ENCODE measurements at regions not wholly inside any gene's neighbourhood (a gene's known extent, or its start where the extent isn't known, plus 50 kb on each side); places are given as distances from the start of the nearest gene placed in this dataset.

DNA sequence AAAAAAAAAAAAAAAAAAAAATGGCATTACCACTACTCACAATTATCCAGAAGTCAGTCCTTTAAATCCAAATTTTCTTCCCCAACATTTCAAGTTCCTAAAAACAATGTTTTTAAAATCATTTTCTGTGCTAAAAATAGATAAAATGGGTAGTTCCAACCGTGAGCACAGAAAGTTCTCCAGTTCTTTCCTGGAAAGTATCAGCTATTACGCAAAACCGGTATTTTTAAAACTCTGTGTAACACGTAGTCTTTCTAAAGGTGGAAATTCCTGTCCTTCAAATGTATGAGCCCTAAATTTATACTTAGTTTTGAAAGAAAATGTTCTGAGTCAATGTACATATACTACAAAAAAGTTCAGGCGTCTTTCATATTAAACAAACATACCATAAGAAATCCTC is 83.5 kb upstream of the SCAF8 start:
- Histone ChIP-seq H3K36me3 (ENCODE audit: low read depth) (no peaks in the 10 kb centered on the region), H4K20me1 (ENCODE audit: insufficient read depth) (no peaks in the 10 kb centered on the region), H3K9me2 (ENCODE audit: insufficient read depth) (no peaks in the 10 kb centered on the region), H2AFZ (no peak overlapping the region), H3K9me3 (ENCODE audit: insufficient read depth, low read depth) (no peaks in the 10 kb centered on the region), H3K79me2 (ENCODE audit: low read depth) (no peaks in the 10 kb centered on the region), H3K4me3 (no peak overlapping the region), H3K4me1 (replicated peaks; ENCODE audit: insufficient read depth) (no peaks in the 10 kb centered on the region), H3K27me3 (ENCODE audit: insufficient read depth, low read depth) (no peaks in the 10 kb centered on the region), H3F3A (ENCODE audit: insufficient read depth, low read depth) (no peaks in the 10 kb centered on the region), H3K4me2 (no peak overlapping the region), H3K27ac (no peak overlapping the region)
- ChIA-PET CTCF (no interaction called here), POLR2A (ENCODE audit: unreplicated experiment) (no interaction called here)
- DNase-seq = no peak
- no TSS peak for BruUV-seq (replicated peaks)
- TF ChIP-seq, protein P1, sequence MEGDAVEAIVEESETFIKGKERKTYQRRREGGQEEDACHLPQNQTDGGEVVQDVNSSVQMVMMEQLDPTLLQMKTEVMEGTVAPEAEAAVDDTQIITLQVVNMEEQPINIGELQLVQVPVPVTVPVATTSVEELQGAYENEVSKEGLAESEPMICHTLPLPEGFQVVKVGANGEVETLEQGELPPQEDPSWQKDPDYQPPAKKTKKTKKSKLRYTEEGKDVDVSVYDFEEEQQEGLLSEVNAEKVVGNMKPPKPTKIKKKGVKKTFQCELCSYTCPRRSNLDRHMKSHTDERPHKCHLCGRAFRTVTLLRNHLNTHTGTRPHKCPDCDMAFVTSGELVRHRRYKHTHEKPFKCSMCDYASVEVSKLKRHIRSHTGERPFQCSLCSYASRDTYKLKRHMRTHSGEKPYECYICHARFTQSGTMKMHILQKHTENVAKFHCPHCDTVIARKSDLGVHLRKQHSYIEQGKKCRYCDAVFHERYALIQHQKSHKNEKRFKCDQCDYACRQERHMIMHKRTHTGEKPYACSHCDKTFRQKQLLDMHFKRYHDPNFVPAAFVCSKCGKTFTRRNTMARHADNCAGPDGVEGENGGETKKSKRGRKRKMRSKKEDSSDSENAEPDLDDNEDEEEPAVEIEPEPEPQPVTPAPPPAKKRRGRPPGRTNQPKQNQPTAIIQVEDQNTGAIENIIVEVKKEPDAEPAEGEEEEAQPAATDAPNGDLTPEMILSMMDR (conservative IDR thresholded peaks at IDR 0.05) = no peak
- intact Hi-C loops (cut with micrococcal nuclease; ENCODE audit: unreplicated experiment) = no loop called here

DNA sequence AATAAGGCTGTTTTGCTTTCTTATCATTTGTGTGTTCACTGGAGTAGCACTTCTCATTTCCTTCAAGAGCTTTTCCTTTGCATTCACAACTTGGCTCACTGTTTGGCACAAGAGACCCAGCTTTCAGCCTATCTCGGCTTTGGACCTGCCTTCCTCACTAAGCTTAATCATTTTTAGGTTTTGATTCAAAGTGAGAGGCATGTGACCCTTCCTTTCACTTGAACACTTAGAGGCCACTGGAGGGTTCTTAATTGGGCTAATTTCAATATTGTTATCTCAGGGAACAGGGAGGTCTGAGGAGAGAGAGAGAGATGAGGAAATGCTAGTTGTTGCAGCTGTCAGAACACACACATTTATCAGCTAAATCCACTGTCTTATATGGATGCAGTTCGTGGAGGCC is 82.9 kb upstream of the SCAF8 start:
- no peaks in the 10 kb centered on the region for H3K36me3 ChIP-seq (ENCODE audit: low read depth)
- no peaks in the 10 kb centered on the region for H3K79me2 ChIP-seq (ENCODE audit: low read depth)
- no peaks in the 10 kb centered on the region for H3F3A ChIP-seq (ENCODE audit: insufficient read depth, low read depth)
- DNase-seq = no peak
- no peaks in the 10 kb centered on the region for H3K27me3 ChIP-seq (ENCODE audit: insufficient read depth, low read depth)
- H4K20me1 ChIP-seq (ENCODE audit: insufficient read depth) = no peaks in the 10 kb centered on the region
- no peak overlapping the region for H2AFZ ChIP-seq
- H3K9me3 ChIP-seq (ENCODE audit: insufficient read depth, low read depth) = no peaks in the 10 kb centered on the region
- H3K4me2 ChIP-seq = no peak overlapping the region
- POLR2A ChIA-PET (ENCODE audit: unreplicated experiment) = no interaction called here
- H3K27ac ChIP-seq = no peak overlapping the region
- TF ChIP-seq, protein P1 (conservative IDR thresholded peaks at IDR 0.05) = no peak
- no peak for TF ChIP-seq EZH2 (IDR thresholded peaks at IDR 0.05; ENCODE audit: low read depth)
- H3K4me3 ChIP-seq = no peak overlapping the region
- CTCF ChIA-PET = no interaction called here
- H3K9me2 ChIP-seq (ENCODE audit: insufficient read depth) = no peaks in the 10 kb centered on the region
- no peaks in the 10 kb centered on the region for H3K4me1 ChIP-seq (replicated peaks; ENCODE audit: insufficient read depth)
- BruUV-seq (replicated peaks) = no TSS peak
- intact Hi-C loops (cut with micrococcal nuclease; ENCODE audit: unreplicated experiment) = no loop called here

DNA sequence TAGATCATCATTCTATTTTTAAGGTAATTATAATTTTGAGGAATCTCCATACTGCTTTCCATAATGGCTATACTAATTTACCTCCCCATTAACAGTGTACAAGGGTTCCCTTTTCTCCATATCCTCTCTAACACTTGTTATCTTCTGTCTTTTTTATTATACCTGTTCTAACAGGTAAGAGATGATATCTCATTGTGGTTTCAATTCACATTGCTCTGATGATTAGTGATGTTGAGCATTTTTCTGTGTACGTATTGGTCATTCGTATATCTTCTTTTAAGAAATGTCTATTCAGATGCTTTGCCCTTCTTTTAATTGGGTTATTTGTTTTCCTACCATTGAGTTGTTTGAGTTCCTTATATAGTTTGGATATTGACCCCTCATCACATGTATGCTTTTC is 81.6 kb upstream of the SCAF8 start:
- intact Hi-C loops (cut with micrococcal nuclease; ENCODE audit: unreplicated experiment) = no loop called here
- DNase-seq = no peak
- Histone ChIP-seq H3K9me3 (ENCODE audit: insufficient read depth, low read depth) (no peaks in the 10 kb centered on the region), H3K4me3 (no peak overlapping the region), H3K36me3 (ENCODE audit: low read depth) (no peaks in the 10 kb centered on the region), H4K20me1 (ENCODE audit: insufficient read depth) (no peaks in the 10 kb centered on the region), H3K4me1 (replicated peaks; ENCODE audit: insufficient read depth) (no peaks in the 10 kb centered on the region), H3K27me3 (ENCODE audit: insufficient read depth, low read depth) (no peaks in the 10 kb centered on the region), H3K4me2 (no peak overlapping the region), H3K27ac (no peak overlapping the region), H3K79me2 (ENCODE audit: low read depth) (no peaks in the 10 kb centered on the region), H2AFZ (no peak overlapping the region), H3K9me2 (ENCODE audit: insufficient read depth) (no peaks in the 10 kb centered on the region), H3F3A (ENCODE audit: insufficient read depth, low read depth) (no peaks in the 10 kb centered on the region)
- TF ChIP-seq, protein P1 (conservative IDR thresholded peaks at IDR 0.05) = no peak
- no peak for TF ChIP-seq EZH2 (IDR thresholded peaks at IDR 0.05; ENCODE audit: low read depth)
- CTCF ChIA-PET = no interaction called here
- no TSS peak for BruUV-seq (replicated peaks)
- POLR2A ChIA-PET (ENCODE audit: unreplicated experiment) = no interaction called here
